ENCODE measurements at regions not wholly inside any gene's neighbourhood (a gene's known extent, or its start where the extent isn't known, plus 50 kb on each side); places are given as distances from the start of the nearest gene placed in this dataset.

DNA sequence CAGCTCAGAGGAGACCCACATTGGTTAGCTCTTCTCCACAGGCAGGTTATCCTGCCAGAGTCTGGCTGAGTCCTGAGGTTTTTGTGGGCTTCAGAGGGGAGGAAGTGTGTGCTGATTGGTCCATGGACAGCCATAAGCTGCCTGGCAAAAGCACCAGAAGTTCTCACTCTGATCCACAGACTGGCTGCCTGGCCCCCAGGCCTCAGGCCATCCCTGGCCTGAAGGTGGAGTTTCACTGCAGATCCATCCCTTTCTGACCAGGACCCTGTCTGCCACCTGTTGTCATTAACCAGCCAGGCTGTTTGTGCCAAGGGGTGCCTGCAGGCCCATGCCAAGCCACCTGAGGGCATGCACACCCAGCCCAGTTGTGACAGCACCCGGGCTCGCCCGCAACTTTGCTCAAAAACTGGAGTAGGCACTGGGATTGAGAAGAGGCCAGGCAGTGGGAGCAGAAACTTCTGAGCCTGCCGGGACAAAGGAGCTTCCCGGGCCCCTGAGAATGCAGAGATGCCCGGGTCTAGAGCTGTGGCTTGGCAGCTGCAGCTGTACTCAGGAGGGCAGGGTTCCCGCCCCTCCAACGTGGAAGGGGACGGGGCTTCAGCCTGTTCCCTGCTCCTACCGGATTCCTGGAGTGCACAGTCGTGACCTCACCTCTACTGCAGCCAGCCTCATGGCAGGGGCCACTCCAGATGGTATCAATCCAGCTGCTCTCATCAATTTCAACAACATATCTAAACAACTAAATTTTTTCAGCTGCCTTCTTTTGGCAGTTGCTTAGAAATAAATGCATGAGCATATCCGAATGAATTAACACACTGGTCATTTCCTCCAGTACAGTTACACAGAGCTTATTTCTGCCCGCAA lies 1277.3 kb downstream of the SLC16A7 start:
- TF ChIP-seq, protein P1, sequence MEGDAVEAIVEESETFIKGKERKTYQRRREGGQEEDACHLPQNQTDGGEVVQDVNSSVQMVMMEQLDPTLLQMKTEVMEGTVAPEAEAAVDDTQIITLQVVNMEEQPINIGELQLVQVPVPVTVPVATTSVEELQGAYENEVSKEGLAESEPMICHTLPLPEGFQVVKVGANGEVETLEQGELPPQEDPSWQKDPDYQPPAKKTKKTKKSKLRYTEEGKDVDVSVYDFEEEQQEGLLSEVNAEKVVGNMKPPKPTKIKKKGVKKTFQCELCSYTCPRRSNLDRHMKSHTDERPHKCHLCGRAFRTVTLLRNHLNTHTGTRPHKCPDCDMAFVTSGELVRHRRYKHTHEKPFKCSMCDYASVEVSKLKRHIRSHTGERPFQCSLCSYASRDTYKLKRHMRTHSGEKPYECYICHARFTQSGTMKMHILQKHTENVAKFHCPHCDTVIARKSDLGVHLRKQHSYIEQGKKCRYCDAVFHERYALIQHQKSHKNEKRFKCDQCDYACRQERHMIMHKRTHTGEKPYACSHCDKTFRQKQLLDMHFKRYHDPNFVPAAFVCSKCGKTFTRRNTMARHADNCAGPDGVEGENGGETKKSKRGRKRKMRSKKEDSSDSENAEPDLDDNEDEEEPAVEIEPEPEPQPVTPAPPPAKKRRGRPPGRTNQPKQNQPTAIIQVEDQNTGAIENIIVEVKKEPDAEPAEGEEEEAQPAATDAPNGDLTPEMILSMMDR (IDR thresholded peaks at IDR 0.05), result no peak
- no peak for TF ChIP-seq EP300 (IDR thresholded peaks at IDR 0.05)
- TF ChIP-seq POLR2A (IDR thresholded peaks at IDR 0.05), result no peak
- TF ChIP-seq POLR2AphosphoS5 (IDR thresholded peaks at IDR 0.05), result no peak

Data from sigmoid colon (tissue), 4 donors.